AG09319 (cell line): ENCODE measurements at regions not wholly inside any gene's neighbourhood (a gene's known extent, or its start where the extent isn't known, plus 50 kb on each side); places are given as distances from the start of the nearest gene placed in this dataset.

Experiments used
- DNase-seq: peaks from one replicate; pipeline ENCODE4 v3.0.0-alpha.2; 2010; ENCODE audit warnings: low read depth; ENCODE audit errors: extremely low read depth
- TF ChIP-seq, protein P1 (sequence below): IDR thresholded peaks from 2 replicates; pipeline ENCODE4 v1.5.1; 2011; ENCODE audit warnings: low read depth, mild to moderate bottlenecking, inconsistent platforms, low read length, moderate library complexity

DNA sequence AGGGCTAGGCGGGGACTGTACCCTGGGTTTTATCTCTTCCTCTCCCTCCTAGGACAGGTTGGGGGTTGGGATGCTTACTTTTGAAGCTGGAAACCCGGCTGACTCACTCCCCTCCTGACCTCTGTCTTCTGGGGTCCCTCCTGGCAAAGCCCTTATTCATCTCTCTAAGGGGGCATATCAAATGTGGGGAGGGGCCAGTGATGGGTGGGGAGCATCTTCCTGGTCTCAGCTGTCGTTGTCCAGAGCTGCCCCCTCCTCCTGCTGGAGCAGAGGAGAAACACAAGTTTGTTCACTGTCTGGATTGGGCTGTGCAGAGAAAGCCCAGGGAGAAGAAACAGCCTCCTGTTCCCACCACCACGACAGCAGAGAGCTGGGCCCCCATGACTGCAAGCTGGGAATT is 85.8 kb downstream of the TNFAIP2 start:
- TF ChIP-seq, protein P1, sequence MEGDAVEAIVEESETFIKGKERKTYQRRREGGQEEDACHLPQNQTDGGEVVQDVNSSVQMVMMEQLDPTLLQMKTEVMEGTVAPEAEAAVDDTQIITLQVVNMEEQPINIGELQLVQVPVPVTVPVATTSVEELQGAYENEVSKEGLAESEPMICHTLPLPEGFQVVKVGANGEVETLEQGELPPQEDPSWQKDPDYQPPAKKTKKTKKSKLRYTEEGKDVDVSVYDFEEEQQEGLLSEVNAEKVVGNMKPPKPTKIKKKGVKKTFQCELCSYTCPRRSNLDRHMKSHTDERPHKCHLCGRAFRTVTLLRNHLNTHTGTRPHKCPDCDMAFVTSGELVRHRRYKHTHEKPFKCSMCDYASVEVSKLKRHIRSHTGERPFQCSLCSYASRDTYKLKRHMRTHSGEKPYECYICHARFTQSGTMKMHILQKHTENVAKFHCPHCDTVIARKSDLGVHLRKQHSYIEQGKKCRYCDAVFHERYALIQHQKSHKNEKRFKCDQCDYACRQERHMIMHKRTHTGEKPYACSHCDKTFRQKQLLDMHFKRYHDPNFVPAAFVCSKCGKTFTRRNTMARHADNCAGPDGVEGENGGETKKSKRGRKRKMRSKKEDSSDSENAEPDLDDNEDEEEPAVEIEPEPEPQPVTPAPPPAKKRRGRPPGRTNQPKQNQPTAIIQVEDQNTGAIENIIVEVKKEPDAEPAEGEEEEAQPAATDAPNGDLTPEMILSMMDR = peak; percentile 32
- DNase-seq = no peak

DNA sequence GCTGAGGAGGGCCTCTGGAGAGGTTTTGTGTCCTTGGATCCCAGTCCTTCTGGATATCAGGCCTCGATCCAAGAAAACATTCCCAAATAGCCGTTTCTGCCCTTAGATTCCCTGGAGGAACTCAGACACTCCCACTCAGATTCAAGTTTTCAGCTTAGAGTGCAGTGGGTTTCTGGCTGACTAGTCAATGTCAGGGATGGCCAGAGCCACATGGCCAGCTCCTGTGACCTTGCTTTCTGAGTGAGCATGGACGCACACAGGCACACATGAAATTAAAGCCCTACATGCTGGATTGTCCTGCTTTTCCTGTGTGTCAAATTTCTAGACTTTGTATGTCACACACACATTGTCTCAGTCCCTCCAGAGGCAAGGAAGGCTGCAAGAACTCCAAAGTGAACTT is 86.2 kb downstream of the TNFAIP2 start:
- TF ChIP-seq, protein P1 = no peak
- DNase-seq = no peak

DNA sequence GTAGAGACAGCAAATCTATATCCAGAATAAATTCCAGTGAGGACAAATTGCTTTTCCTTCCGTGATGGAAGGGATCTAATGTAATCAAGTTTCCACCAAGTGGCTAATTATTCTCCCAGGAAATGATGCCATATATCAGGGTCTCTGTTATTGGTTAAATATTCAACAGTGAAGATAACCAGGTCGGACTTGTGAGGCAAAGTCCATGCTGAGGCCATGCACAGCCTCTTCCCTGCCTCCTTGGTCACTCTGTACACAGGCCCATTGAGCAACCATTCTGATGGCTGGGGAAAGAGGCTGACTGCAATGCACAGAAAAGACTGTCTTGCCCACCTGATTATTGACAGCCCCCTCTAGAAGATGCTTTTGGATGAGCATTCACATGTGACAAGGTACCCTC is 90.1 kb downstream of the TNFAIP2 start:
- DNase-seq = no peak
- TF ChIP-seq, protein P1 = no peak

DNA sequence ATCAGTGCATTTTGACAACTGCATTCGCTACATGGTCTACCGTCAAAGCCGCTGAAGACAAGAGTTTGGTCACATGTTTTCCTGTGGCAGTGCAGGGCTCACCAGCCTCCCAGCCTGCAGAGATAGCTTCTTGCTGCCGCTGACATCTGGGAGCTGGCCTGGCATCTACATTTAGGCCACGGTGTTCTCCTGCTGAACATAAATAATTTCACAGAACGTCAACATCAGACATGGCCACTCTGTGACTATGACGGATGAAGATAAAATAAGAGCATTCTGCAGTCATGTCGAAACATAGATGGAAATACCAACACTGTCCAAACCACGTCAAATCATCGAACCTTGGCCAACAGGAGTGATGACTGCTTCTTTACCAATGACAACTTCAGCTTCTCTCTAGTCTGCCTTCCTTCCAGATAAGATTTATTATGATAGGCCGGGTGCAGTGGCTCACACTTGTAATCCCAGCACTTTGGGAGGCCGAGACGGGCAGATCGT is 91.2 kb downstream of the TNFAIP2 start:
- TF ChIP-seq, protein P1 = no peak
- no peak for DNase-seq

DNA sequence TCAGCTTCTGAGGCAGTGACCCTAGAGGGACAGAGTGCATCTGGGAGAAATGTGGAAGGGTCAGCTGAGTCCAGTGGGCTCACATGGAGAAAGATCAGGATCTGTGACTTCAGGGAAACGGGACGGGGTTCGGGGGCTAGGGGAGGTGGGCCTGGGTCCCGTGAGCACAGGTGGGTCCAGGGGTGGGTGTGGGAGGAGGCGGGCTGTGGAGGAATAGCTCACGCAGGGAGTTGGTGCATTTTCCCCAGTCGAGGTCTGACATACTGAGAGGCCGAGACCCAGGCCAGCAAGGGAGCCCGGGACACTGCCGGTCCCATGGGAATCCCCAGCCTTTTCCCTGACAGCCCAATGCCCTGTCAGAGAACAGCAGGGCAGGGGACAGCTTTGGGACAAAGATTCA is 93.1 kb downstream of the TNFAIP2 start:
- no peak for DNase-seq
- TF ChIP-seq, protein P1 = no peak

DNA sequence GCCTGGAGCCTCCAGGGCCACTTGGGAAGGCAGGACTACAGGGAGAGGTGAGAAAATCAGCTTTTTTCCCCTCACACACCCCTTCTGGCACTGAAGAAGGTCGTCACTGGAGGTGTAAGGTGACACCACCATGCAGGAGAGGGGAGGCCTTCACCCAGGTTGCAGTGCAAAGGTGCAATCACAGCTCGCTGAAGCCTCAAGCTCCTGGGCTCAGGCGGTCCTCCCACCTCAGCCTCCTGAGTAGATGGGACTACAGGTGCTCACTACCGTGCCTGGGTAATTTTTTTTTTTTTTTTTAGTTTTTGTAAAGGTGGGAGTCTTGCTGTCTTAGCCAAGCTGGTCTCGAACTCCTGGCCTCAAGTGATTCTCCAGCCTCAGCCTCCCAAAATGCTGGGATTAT is 93.6 kb downstream of the TNFAIP2 start:
- TF ChIP-seq, protein P1 = no peak
- DNase-seq = no peak

DNA sequence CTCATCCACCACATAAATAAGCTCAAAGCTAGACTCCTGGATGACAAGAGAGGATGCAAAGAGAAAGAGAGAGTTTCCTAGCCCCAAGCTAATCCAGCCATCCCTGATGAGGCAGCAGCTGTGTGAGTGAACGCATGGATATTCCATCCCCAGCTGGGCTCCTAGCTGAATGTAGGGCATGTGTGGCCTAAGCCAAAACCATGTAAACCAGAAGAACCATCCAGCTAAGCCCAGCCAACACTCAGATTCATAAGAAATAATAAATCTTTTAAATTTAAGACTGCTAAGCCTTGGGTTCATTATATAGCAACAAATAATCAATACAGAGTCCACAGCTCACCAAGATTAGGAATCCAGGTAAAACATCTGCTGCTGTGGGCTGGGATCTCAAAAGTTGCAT is 94.3 kb downstream of the TNFAIP2 start:
- TF ChIP-seq, protein P1 = no peak
- DNase-seq = no peak
